ENCODE measurements at regions not wholly inside any gene's neighbourhood (a gene's known extent, or its start where the extent isn't known, plus 50 kb on each side); places are given as distances from the start of the nearest gene placed in this dataset.

GRCh38 chr3:168157903-168158302, 62.2 kb upstream of the GOLIM4 start:
- no peak for ATAC-seq (replicated peaks in 1 of 2)
- Mint-ChIP-seq H3K9me3 (peaks cover 0 to 4% of the 10 kb centered on the region in 2 donors), H3K27me3 (ENCODE audit: low read depth) (peaks cover 14% of the 10 kb centered on the region), H3K27ac (no peak overlapping the region), H3K4me3 (no peak overlapping the region), H3K4me1 (ENCODE audit: low read depth) (no peaks in the 10 kb centered on the region), H3K36me3 (ENCODE audit: insufficient read depth in 2 of 2) (no peaks in the 10 kb centered on the region)
- no peak for DNase-seq

GRCh38 chr3:168157099-168157700, 61.5 kb upstream of the GOLIM4 start:
- ATAC-seq (replicated peaks in 1 of 2): no peak
- Mint-ChIP-seq H3K36me3 (ENCODE audit: insufficient read depth in 2 of 2) (no peaks in the 10 kb centered on the region), H3K4me3 (no peak overlapping the region), H3K27me3 (ENCODE audit: low read depth) (peaks cover 14% of the 10 kb centered on the region), H3K9me3 (peaks cover 1 to 5% of the 10 kb centered on the region in 2 donors), H3K27ac (no peak overlapping the region), H3K4me1 (ENCODE audit: low read depth) (no peaks in the 10 kb centered on the region)
- no peak for DNase-seq

GRCh38 chr3:168156479-168156878, 60.8 kb upstream of the GOLIM4 start:
- H3K4me3 Mint-ChIP-seq: no peak overlapping the region
- H3K36me3 Mint-ChIP-seq (ENCODE audit: insufficient read depth in 2 of 2): no peaks in the 10 kb centered on the region
- DNase-seq (no peak), ATAC-seq (replicated peaks in 1 of 2) (no peak)
- H3K9me3 Mint-ChIP-seq: peaks cover 5 to 12% of the 10 kb centered on the region in 2 donors
- no peaks in the 10 kb centered on the region for H3K4me1 Mint-ChIP-seq (ENCODE audit: low read depth)
- H3K27ac Mint-ChIP-seq: no peak overlapping the region
- H3K27me3 Mint-ChIP-seq (ENCODE audit: low read depth): peaks cover 14% of the 10 kb centered on the region

- DNase-seq (no peak), ATAC-seq (replicated peaks in 1 of 2) (no peak)
- Mint-ChIP-seq H3K9me3 (peaks cover 5 to 13% of the 10 kb centered on the region in 2 donors), H3K27ac (no peak overlapping the region), H3K27me3 (ENCODE audit: low read depth) (peaks cover 12% of the 10 kb centered on the region), H3K4me1 (ENCODE audit: low read depth) (no peaks in the 10 kb centered on the region), H3K4me3 (no peak overlapping the region), H3K36me3 (ENCODE audit: insufficient read depth in 2 of 2) (no peaks in the 10 kb centered on the region)
Observed at GRCh38 chr3:168155303-168155702, 59.6 kb upstream of the GOLIM4 start.

- Mint-ChIP-seq H3K4me1 (ENCODE audit: low read depth) (no peaks in the 10 kb centered on the region), H3K27me3 (ENCODE audit: low read depth) (peaks cover 3% of the 10 kb centered on the region), H3K9me3 (peaks cover 5 to 13% of the 10 kb centered on the region in 2 donors), H3K36me3 (ENCODE audit: insufficient read depth in 2 of 2) (no peaks in the 10 kb centered on the region), H3K4me3 (no peak overlapping the region), H3K27ac (no peak overlapping the region)
- ATAC-seq (replicated peaks in 1 of 2) (no peak), DNase-seq (no peak)
Observed at GRCh38 chr3:168154089-168154488, 58.4 kb upstream of the GOLIM4 start.

GRCh38 chr3:168152149-168152548, 56.4 kb upstream of the GOLIM4 start:
- no peaks in the 10 kb centered on the region for H3K36me3 Mint-ChIP-seq (ENCODE audit: insufficient read depth in 2 of 2)
- peaks cover 5 to 14% of the 10 kb centered on the region in 2 donors for H3K9me3 Mint-ChIP-seq
- H3K27ac Mint-ChIP-seq: no peak overlapping the region
- no peaks in the 10 kb centered on the region for H3K27me3 Mint-ChIP-seq (ENCODE audit: low read depth)
- ATAC-seq (replicated peaks in 1 of 2) (no peak), DNase-seq (no peak)
- no peaks in the 10 kb centered on the region for H3K4me1 Mint-ChIP-seq (ENCODE audit: low read depth)
- H3K4me3 Mint-ChIP-seq: no peak overlapping the region

Data from activated T-cell treated with anti-CD3 and anti-CD28 coated beads, Interleukin-2, amount 50 U/mL, for 72 hours (primary cell).